ENCODE measurements at regions not wholly inside any gene's neighbourhood (a gene's known extent, or its start where the extent isn't known, plus 50 kb on each side); places are given as distances from the start of the nearest gene placed in this dataset.

- TF ChIP-seq USF1 (IDR thresholded peaks at IDR 0.05) (no peak), YY1 (IDR thresholded peaks at IDR 0.05; ENCODE audit: low read depth) (no peak), REST (IDR thresholded peaks at IDR 0.05; ENCODE audit: low read depth) (no peak), CREB1 (IDR thresholded peaks at IDR 0.05; ENCODE audit: low read depth) (no peak), TCF12 (IDR thresholded peaks at IDR 0.05; ENCODE audit: low read depth) (no peak), CEBPB (IDR thresholded peaks at IDR 0.05) (no peak), EP300 (IDR thresholded peaks at IDR 0.05; ENCODE audit: borderline replicate concordance) (no peak), TEAD4 (IDR thresholded peaks at IDR 0.05) (no peak), MAX (IDR thresholded peaks at IDR 0.05) (no peak), EGR1 (IDR thresholded peaks at IDR 0.05) (no peak), TAF1 (IDR thresholded peaks at IDR 0.05; ENCODE audit: low read depth) (no peak)
Measured at GRCh38 chr10:109019001-109019424, 904.3 kb downstream of the XPNPEP1 start.

Measured in Ishikawa (cell line).